ENCODE measurements at regions not wholly inside any gene's neighbourhood (a gene's known extent, or its start where the extent isn't known, plus 50 kb on each side); places are given as distances from the start of the nearest gene placed in this dataset.

DNA sequence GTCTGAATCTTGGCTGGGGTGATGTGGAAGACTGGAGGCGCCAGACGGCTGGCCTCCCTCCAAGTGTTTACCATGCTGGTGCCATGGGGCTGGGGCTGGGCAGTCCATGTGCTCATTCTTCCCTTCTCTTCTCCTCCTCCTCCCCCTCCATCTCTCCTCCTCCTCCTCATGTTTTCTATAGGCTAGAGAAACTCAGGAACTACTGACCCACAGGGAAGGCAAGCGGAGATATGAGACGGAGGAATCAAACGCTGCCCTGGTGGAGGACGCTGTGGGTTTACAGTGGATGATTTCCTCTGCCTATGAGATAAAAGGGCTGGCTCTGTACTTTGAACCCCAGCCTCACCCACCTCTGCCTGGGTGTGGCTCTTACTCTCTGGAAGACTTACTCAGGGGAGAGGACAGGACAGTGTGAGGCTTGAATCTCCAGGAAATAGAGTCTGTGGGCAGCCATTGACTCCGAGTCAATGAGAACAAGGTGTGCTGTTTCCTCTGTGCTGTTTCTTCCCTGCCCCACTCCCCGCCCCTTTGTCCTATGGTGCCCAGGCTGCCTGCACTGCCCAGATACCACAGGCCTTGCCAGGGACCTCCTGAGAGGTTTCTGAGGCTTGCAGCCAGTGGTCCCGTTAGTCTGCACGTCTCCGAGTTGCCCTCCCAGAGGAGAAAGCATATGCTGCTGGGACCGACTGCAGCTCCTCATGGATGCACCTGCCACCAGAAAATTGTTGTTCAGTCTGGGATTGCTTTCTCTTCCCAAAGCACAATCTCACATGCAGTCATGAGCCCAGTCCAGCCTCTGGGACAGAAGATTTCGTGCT lies 132.6 kb upstream of the ARHGAP5 start:
- peak; percentile 94 for DNase-seq

DNA sequence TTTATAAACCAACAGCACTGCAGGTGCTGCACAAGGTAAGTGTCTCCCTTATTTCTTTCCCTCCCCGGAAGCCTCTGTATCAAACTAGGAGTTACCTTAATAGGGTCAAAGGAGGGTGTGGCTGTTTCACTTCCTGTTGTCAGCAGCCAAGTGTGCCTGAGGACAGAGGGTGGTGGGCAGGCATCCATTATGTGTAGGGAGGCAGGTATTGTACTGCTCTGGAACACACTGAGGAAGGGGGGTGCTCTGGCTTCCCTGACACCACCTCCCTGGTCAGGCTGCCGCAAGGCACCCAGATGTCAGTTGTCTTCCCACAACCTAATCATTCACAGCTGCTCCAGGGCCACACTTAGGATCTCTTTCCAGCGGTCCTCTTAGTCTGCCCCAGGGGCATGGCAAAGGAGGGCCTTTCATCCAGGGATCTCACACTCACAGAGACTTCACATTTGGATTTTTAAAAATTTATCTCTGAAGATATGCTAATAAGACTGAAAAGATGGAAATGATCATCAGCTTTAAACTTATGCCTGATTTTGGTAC lies 132.0 kb upstream of the ARHGAP5 start:
- peak; percentile 72 for DNase-seq

DNA sequence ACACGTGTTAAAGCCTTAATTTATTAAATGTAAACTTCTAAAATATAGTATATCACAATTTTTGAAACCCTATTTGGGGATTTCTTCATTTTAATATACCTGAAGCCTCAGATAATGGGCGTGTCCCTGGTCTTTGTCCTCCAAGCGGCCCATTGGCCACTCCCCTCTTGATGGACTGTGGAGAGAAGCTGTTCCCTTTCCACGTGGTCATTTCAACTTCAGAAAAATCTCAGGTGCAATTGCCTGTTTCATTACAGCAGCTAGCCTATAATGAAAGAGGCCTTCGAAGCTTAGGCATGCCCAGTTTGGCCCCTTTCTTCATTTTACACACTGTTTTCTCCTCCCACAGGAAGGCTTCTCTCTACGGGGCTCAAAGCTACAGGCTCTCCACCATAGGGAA lies 131.4 kb upstream of the ARHGAP5 start:
- no peak for DNase-seq

- DNase-seq, result no peak
Measured at GRCh38 chr14:31947076-31947475, 130.0 kb upstream of the ARHGAP5 start.

GRCh38 chr14:31947680-31948595 lies 129.2 kb upstream of the ARHGAP5 start:
- DNase-seq, result no peak

- DNase-seq, result no peak
Measured at GRCh38 chr14:31949709-31950108, 127.4 kb upstream of the ARHGAP5 start.

- DNase-seq, result no peak
Measured at GRCh38 chr14:31950331-31950730, 126.8 kb upstream of the ARHGAP5 start.

- peak; percentile 88 for DNase-seq
Measured at GRCh38 chr14:31950764-31951637, 126.1 kb upstream of the ARHGAP5 start.

GRCh38 chr14:31951638-31951964 lies 125.5 kb upstream of the ARHGAP5 start:
- no peak for DNase-seq

DNA sequence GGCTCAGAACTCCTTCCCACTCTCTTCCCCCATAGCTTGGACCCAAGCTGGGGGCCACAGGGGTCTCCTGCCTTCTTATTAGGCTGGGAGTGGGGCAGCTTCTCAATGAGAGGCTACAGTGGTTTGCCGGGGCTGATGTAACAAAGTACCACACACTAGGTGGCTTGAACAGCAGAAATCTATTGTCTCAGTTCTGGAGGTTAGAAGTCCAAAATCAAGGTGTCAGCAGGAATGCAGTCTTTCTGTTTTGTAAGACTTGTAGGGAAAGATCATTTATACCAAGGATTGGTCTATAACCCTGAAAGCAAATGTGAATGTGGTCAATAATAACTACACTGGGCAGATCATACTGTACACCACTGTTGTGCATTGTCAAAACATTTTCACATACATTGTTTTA lies 124.5 kb upstream of the ARHGAP5 start:
- no peak for DNase-seq

DNA sequence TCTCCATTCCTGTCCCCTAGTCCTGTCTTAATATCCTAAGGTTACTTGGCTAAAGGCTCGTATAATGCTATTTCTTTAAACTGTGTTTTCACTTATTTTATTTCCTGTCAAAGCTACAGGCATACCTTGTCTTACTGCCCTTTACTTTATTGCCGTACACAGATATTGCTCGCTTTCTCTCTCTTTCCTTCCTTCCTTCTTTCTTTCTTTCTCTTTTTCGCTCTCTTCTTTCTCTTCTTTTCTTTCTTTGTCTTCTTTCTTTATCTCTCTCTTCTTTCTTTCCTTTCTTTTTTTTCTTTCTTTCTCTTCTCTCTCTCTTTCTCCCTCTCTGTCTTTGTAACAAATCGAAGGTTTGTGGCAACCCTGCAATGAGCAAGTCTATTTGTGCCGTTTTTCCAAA lies 123.9 kb upstream of the ARHGAP5 start:
- DNase-seq, result no peak

GRCh38 chr14:31954991-31955390 lies 122.1 kb upstream of the ARHGAP5 start:
- DNase-seq, result no peak

DNA sequence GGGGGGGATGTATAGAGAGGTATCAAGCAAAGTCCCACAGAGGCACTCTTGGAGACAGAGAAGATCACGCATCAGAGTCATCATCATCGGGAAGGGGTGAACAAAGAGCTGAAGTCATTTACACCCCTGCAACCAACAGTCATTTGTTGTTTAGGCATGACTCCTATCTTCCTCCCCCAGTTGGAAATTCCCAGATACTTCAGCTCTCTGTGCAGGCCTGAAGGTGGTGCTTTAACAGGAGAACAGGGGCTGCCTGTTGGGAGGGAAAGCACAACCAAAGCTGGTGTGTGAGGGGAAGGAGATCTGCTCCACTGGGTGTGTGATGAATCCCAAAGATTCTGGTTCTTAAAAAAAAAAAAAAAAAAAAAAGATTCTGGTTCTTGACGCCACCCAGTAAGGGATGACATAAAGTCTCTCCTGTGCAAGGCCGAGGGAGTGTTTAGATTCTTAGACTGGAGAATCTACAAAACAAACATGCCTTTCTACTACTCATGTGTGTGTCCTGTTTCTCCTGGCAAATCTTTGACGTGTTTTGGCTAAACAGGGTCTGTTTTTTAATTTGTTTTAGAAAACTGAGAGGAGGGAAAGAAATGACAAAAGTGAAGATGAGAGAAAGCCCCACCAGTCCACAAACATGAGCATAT lies 121.0 kb upstream of the ARHGAP5 start:
- no peak for DNase-seq

GRCh38 chr14:31957565-31957964 lies 119.5 kb upstream of the ARHGAP5 start:
- no peak for DNase-seq

- DNase-seq, result no peak
Measured at GRCh38 chr14:31960039-31960438, 117.1 kb upstream of the ARHGAP5 start.

- DNase-seq, result no peak
Measured at GRCh38 chr14:31961896-31962295, 115.2 kb upstream of the ARHGAP5 start.

GRCh38 chr14:31962920-31963319 lies 114.2 kb upstream of the ARHGAP5 start:
- no peak for DNase-seq

- DNase-seq, result no peak
Measured at GRCh38 chr14:31963587-31963986, 113.5 kb upstream of the ARHGAP5 start.

- no peak for DNase-seq
Measured at GRCh38 chr14:31964490-31964889, 112.6 kb upstream of the ARHGAP5 start.

- no peak for DNase-seq
Measured at GRCh38 chr14:31965071-31965734, 111.9 kb upstream of the ARHGAP5 start.

- no peak for DNase-seq
Measured at GRCh38 chr14:31965735-31966598, 111.1 kb upstream of the ARHGAP5 start.

Measured in NCI-H1694 (cell line).